NCI-H2081 treated with DMSO at 0.1 percent for 48 hours (cell line): ENCODE measurements at regions not wholly inside any gene's neighbourhood (a gene's known extent, or its start where the extent isn't known, plus 50 kb on each side); places are given as distances from the start of the nearest gene placed in this dataset.

Experiments
- DNase-seq: peaks from one replicate; lab custom pipeline; 2025; lab: John Stamatoyannopoulos, UW

DNA sequence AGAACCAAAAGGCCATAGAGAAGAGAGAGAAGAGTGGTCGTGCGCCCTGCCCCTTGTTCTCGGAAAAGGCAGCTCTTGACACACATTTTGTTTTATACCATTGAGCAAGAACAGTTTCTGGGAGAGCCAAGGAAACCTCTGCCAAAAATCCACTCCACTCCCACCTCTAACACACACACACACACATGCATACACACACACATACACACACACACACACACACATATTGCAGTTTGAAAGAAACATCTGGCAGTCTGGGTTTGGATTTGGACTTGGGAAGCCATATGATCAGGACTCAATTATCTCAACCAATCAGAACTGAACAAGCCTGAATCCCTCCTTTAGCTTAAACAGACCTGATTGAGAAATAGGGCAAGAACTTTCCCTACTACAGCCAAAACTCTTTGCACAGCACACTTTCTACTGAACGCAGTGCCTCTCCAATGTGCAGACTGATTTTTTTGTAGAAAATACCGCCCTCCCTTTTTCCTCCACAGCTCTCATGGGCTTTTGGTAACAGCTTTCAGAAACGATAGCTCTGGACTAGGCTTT is 484.0 kb upstream of the ZWINT start:
- DNase-seq = no peak

DNA sequence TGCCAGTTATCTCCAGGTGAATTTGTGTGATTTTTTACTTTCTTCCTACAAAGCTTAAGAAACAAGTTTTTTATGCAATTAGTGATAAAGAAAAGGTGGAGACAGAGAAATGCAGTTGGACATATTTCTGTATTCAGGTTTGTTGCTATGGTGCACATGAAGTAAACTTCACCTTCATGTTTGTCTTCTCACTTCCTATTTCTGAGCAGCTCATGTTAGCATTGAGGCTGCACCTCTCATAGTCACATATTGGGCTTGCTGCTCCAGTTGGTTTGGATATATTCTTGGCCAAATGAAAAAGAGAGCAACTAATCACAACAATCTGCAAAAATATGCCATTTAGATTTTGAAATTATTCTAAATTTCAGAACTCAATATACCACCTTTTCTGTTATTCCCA is 475.6 kb upstream of the ZWINT start:
- no peak for DNase-seq

DNA sequence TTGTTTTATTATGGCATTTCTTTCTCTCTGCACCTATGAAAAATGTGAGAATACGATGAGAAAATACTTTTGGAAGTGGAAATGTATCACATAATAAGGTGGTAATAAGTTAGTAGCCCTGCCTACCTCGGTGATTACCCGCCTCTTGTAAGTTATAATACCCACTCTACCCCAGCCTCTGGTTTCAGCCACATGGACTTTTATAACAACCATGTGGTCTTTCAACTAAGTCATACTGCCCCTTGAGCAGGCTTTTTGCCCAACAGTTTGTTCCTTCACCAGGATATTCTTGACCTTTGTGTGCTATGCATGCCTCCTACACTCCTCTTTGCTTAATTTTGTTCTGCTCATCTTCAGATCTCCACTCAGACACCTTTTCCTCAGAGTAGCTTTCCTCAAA is 470.6 kb upstream of the ZWINT start:
- no peak for DNase-seq

DNA sequence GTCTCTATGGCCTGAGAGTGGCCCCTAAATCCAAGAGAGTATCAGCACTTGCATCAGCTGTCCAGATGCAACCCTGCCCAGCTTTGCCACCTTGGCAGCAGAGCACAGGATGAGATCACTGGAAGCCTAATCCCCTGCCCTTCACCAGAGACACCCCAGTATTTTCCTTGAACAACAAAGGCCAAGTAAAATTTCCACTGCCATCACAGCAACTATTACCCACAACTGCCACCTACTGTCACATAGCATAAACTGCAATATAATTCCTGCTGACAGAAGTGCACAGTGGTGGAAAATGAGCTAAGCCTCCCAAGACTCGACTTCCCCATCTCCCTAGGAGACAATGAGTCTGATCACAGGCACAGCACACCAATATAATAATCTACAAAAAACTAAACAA is 462.8 kb upstream of the ZWINT start:
- no peak for DNase-seq

DNA sequence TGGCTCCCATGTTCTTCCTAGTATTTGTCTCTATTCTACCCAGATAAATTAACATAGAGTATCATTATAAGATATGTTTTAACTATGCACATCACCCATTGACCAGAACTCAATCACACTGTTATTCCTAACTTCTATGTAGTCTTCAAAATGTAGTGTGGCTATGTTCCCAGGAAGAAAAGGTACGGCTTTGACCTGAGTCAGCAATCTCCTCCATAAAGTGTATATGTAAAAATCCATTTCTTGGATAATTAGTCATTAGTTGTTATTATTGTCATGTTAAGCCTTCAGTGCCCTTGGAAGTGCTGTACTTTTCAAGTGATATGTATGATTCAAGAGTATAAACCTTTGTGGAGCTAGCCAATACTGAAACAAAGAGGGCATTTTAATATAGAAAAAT is 444.0 kb upstream of the ZWINT start:
- DNase-seq = no peak

DNA sequence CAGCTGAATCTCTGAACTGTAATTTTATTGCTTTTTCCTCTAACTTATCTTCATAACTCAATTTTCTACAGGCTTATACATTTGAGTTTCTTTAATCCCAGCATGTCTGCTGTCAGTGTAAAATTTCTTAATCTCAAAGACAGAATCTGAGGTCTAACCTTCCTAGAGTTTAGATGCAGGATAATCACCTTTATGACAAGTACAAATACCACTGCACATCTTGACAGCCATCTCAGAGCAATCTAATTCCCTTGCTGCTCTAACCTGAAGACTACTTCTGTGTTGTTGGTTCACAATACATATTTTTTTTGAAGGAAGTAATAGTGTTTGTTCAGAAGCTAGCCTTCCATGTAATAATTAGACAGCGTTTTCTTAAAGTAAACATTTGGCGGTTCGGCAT is 424.2 kb upstream of the ZWINT start:
- no peak for DNase-seq

DNA sequence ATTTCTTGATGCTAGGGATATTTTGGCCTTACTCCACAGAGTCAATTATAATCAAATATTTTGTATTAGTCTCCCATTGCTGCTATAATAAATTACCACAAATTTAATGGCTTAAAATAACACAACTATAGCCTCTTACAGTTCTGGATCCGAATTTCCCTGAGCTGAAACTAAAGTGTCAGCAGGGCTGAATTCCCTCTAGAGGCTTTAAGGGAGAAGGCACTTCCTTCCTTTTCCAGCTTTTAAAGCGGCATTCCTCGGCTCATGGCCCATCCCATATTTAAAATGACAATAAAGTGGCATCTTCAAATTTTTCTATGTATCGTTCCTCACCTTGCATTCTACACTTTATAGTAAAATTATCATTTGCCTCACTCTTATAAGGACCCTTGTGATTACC is 421.4 kb upstream of the ZWINT start:
- DNase-seq = no peak

DNA sequence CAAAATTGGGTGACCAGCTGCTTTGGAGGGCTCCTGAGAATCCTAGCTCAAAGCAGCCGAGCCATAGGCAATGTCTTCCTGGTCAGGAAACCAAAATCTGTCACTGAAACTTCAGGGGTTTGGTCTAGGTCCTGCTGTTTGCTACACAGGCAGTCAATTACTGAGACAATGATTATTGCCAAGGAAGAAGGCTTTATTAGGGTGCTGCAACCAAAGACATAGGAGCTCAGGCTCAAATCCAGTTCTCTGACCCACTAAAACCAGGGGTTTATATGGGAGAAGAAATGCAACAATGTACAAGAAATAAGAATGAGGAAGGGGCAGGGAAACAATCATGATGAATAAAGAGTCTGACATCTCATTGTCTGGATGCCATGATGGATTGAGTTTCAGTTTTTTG is 410.3 kb upstream of the ZWINT start:
- DNase-seq = no peak

DNA sequence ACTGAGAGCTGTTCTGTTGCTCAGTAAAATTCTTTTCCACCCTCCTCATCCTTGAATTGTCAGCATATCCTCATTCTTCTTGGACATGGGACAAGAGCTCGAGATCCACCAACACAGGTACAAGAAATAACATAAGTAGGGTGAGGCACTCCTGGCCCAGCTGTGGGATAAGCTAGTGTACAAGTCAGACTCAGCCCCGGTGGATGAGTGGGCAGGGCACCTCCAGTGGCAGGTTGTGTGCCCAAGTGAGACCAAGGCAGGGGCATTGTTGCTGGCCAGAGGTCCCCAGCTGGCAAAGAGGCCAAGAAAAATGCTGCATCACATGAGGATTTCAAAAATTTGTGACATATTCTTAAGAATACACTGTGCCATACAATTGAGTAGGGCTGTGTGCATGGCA is 402.0 kb upstream of the ZWINT start:
- DNase-seq = no peak

DNA sequence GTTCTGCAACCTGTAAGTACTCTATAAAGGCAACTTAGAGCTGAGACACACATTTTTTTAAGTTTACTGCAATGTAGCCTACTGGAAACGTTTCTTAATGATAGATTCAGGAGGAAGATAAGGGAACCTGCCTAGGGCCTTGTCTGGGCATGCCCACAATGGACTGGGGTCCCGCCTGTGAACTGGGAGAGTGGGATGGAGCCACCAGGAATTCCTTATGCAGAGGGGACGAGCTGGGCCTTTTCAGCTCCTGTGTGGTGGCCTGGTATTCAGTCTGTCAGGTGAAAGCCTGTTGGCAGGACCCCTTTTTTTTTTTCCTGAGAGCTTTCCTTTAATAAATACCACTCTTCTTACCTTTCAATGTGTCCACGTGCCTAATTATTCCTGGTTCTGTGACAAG is 384.4 kb upstream of the ZWINT start:
- no peak for DNase-seq

DNA sequence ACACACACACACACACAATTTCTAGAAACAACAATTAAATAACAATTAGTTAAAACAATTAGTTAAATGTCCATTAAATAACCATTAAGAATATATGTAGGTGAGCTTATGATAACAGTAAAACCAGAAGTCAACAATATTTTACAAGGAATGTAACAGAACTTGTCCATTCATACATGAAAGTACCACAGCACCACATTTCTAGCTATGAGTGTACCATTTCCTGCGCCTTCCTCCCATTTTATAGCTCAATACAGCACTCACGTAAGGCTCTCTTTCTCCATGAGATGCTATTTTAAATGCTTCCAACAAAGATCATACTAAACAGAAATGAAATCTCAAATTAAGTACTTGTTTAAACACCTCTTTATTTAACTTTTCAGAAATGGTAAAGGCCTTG is 367.3 kb upstream of the ZWINT start:
- no peak for DNase-seq

DNA sequence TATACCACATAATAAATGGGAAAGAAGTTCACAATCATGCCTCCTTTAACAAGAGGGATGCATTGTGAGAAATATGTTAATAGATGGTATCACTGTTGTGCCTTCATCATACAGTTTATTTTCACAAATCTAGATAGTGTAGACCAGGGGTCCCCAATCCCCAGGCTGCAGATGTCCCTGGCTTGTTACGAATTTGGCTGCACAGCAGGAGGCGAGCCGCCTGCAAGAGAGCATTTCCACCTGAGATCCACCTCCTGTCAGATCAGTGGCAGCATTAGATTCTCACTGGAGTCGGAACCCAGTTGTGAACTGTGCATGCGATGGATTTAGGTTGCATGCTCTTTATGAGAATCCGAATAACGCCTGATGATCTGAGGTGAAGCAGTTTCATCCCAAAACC is 361.9 kb upstream of the ZWINT start:
- DNase-seq = no peak

DNA sequence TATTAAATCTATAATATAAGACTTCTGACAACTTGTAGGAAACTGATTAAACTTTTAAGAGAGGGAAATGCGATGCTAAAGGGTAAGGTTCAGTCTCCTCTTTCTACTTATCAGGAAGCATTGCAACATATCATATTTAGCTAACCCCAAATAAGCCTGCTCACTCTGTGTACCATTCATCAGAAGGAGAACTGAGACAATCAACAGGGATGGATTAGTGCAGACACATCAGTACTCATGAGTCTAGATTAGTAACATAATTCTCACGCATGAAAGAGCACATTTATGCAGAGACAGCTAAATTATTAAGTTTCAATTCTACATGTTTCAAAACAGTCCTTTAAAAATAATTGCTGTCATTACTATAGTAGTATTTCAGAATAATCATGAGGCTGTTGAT is 354.2 kb upstream of the ZWINT start:
- no peak for DNase-seq

DNA sequence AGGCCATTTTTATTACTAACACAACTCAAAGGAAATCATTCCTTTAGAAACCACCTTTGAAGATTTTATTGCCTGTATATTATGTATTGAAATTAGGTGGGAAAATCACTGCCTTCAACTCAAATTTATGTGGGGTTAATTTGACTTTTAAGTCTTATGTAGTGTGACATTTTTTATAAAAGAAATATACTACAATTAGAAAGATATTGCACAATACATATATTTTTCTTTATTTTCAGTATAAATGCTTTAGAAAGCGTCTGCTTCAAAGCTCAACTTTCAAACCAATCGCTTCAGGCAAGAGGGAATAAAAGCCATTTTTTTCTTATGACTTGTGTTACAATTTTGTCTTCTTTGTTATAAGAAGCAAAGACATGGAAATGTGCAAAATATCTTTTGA is 337.4 kb upstream of the ZWINT start:
- DNase-seq = no peak

DNA sequence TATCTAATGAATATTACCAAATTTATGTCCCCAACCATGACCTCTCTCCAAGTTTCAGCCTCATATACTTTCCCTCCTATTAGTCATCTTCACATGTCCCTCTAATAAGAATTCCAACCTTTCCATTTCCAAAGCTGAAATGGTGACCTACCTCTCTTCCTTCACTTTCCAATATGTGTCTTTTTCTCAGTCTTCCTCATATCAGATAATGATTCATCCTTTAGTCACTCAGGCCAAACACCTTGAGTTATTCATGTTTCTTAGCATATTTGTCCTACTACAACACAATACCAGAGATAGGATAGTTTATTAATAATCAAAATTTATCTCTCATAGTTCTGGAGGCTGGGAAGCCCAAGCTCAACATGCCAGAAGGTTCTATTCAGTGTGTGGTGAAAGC is 318.5 kb upstream of the ZWINT start:
- no peak for DNase-seq

DNA sequence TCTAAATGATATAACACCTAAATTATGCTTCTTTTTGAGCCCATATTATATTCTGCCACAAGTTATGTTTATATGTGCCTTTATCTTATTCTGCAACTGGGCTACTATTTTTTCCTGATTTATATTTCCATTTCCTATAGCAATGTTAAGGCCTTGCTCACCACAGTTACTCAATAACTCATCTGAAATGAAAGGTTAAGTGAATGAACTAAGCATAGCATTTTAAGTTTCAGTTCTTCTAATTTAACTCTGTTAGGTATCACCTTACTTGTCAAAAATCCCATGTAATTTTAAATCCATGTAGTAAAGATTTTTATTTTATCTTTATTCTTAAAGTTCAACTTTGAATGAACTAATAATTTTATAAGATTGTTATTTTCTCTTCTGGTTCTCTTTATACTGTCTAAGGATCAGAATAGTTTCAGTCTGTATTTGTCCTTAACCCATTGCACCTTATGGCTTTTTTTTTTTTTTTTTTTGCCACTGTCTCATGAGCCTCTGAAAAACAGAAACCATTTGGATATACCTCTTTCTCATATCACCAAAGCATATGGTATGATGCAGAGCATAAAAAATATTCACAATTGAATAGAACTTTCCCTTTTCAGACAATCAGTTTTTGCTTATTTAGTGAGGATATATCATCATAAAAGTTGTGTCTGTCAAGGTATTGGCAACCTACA is 301.8 kb upstream of the ZWINT start:
- no peak for DNase-seq

DNA sequence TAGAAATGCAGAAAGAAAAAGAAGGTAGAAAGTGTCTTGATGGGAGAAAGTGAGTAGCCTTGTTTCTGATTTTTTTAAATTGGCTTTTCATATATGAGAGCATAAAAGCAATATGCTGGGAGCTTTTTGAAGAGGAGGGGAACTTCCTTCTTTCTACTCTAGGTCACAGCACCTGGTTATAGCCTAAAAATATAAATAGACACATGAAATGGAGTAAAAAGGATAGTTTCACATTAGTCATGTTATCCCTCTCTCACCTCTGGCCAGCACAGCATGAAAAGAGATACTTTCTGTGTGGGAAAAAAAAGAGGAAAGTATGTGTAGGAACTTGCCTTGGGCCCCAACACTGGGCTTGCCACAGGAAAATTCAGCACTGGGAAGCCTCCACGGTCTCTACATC is 292.2 kb upstream of the ZWINT start:
- DNase-seq = no peak

DNA sequence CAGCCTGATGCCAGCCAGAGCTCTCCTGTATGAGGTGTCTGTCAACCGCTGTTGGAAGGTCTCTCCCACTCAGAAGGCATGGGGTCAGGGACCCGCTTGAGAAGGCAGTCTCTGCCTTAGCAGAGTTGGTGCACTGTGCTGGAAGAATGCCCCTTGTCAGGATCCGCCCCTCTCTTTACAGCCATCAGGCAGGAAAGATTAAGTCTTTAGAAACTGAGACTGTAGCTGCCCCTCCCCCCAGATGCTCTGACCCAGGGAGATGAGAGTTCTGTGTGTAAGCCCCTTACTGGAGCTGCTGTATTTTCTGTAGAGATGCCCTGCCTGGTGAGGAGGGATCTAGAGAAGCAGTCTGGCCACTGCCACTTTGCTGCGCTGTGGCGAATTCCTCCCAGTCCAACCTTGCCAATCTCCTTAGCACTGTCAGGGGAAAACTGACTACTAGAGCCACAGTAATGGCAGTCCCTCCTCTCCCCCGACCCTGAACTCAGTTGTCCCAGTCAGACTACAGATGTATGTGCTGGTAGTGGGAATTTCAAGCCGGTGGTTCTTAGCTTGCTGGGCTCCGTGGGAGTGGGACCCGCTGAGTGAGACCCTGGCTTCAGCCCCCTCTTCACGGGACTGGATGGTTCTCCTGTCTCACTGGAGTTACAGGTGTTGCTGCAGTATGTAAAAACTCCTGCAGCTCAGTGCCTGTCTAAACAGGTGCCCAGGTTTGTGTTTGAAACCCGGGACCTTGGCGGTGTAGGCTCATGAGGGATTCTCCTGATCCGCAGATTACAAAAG is 285.5 kb upstream of the ZWINT start:
- DNase-seq = no peak

DNA sequence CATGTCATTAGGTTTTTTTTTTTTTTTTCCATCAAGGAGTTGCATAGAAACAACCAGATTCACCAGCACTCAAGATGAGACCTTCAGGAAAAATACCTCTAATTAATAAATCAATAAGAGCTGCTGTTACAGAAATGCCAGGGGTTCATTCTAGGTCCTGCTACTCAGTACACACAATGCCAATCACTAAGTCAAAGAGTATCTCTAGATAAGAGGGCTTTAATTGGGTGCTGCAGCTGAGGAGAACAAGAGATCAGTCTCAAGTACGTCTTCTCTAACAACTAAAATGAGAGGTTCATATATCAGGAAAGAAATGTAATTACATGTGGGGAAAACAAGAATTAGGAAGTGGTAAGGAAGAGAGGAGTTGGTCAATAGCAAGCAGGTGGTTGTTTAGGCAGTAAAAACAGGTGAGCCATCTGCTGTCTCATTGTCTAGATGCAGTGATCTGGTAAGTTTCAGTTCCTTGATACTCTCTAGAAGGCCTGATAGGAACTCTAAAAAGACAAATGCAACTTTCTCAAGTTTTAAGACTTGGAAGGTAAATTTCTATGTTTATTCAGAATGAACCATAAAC is 272.9 kb upstream of the ZWINT start:
- DNase-seq = no peak

DNA sequence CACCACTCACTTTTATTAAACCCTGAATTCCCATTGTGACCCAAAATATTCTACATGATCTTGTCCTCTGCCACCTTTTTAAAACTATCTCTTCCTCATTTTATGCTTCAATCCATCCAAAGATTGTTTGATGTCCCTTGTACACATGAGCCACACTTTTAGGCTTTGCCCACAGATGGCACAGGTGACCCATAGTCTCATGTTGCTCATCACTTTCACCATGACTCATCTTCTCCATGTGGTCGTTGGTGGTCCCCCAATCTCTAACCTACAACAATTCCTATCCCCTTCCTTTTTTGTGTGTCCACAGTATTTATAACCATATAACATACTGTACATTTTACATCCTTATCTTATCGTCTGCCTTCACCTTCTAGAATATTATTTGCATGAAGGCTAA is 271.5 kb upstream of the ZWINT start:
- DNase-seq = no peak

DNA sequence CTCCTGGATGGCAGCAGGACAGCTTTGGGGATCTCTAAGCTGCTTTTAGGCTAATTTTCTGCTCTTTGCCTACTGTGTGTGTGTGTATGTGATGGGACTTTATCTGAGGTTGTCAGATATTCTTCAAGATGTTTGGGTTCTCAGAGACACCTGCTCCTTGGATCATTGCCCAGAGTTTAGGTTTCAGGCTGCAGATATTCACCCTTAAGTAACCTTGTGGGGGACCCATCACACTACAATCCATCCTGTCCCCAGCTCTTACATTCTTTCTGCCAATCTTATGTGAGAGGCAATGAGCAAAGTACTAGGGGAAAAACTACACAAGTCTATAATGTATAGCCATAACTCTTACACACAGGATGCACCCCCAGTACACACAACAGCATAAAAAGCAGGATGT is 263.0 kb upstream of the ZWINT start:
- DNase-seq = no peak

DNA sequence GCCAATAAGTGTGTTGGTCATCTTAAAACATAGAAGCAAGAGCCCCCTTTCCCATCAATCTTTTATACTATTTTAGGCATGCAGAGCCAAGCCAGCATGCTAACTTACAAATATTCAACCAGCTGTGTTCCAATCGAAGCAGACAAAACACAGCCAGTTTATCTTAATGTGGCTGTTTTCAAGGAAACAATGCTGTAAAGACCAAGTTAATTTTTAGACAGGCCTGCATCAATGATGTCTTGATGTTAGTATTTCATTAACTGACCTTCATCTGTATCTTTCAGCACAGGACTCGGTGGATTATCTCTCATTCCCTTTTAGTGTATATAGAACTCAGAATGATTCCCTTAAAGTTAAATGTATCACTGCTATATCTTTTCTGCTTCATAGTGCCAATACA is 262.0 kb upstream of the ZWINT start:
- no peak for DNase-seq

DNA sequence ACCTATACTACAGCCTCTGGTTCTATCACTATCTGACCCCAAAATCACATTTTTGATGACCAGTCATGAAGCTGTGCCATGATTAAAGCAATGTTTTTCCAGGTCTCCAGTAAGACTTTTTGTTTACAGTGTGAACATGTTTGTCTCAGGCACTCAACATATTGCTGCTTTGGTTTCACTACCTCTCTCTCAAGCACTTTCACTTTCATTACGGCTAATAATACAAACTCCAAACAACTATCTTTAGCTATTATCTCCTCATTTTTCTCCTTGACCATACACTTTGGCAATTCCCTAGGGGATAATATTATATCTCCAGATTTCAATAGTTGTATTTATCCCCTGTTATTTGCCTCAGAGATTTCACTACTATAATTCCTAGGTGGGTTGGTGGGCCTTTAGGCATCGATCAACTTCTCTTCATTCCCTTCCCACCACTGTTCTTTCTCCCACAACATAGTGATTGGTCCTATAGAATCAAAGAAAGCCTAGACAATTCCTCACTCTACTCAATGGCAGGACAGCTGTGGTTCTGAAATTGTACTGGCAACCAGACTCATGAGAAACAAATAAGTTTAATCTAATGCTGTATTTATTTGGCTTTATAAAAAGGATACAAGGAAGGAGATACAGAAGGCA is 261.4 kb upstream of the ZWINT start:
- DNase-seq = no peak
